IMR-90 (cell line): ENCODE measurements at regions not wholly inside any gene's neighbourhood (a gene's known extent, or its start where the extent isn't known, plus 50 kb on each side); places are given as distances from the start of the nearest gene placed in this dataset.

Experiments
- ATAC-seq: fragments of 200-7000 bp; cut with Tn5 transposase; 2 replicates; pipeline ENCODE4 v1.9.1; 2020; ENCODE audit warnings: low read depth, mild to moderate bottlenecking, moderate library complexity
- BruUV-seq: library from RNA; stranded (reverse); fragments of 400-500 nt; replicated peaks from 2 replicates; lab custom pipeline; 2021; lab: Mats Ljungman, UMichigan
- CTCF ChIA-PET: fragments of 300-600 bp; formaldehyde crosslinking; extraction: SDS; loops from one replicate; lab custom pipeline; 2021; ENCODE audit warnings: antibody characterized with exemption; lab: Yijun Ruan, JAX
- POLR2A ChIA-PET: fragments of 300-600 bp; sonication (Branson Sonifier 250); formaldehyde crosslinking; loops from one replicate; lab custom pipeline; 2022; ENCODE audit warnings: antibody characterized with exemption; ENCODE audit not compliant: unreplicated experiment; lab: Charles Lee
- DNase-seq: peaks from one replicate; pipeline ENCODE4 v3.0.0; 2013
- H2AFZ ChIP-seq: replicated peaks from 2 replicates; pipeline ENCODE3; 2013; ENCODE audit warnings: low read length, mild to moderate bottlenecking; ENCODE audit not compliant: poor library complexity
- H2AK5ac ChIP-seq: 2 replicates; pipeline ENCODE4 v1.6.1; 2013; ENCODE audit warnings: low read depth, low read length, inconsistent platforms
- H2AK9ac ChIP-seq: replicated peaks from 2 replicates; pipeline ENCODE3; 2013; ENCODE audit warnings: mild to moderate bottlenecking, low read depth, low read length, moderate library complexity; ENCODE audit not compliant: poor library complexity
- H2BK120ac ChIP-seq: 2 replicates; pipeline ENCODE4 v1.6.1; 2013; ENCODE audit warnings: low read depth, low read length, inconsistent platforms
- H2BK15ac ChIP-seq: 3 replicates; pipeline ENCODE4 v1.6.1; 2013; ENCODE audit warnings: low read depth, low read length, inconsistent platforms
- H2BK20ac ChIP-seq: 2 replicates; pipeline ENCODE4 v1.6.1; 2013; ENCODE audit warnings: low read depth, mild to moderate bottlenecking, inconsistent platforms, low read length, moderate library complexity
- H2BK5ac ChIP-seq: 2 replicates; pipeline ENCODE4 v1.6.1; 2013; ENCODE audit warnings: mild to moderate bottlenecking, low read depth, low read length, inconsistent platforms; ENCODE audit not compliant: poor library complexity, severe bottlenecking
- H3K14ac ChIP-seq: replicated peaks from 2 replicates; pipeline ENCODE4 v1.6.1; 2013; ENCODE audit warnings: low read depth, low read length, inconsistent platforms
- H3K18ac ChIP-seq: 2 replicates; pipeline ENCODE4 v1.6.1; 2013; ENCODE audit warnings: low read depth, low read length, control low read depth
- H3K23ac ChIP-seq: 2 replicates; pipeline ENCODE4 v1.6.1; 2013; ENCODE audit warnings: low read depth, low read length, inconsistent platforms
- H3K27ac ChIP-seq: 2 replicates; pipeline ENCODE4 v1.5.1; 2013; ENCODE audit warnings: mild to moderate bottlenecking, control low read depth, low read length; ENCODE audit not compliant: insufficient read depth
- H3K27me3 ChIP-seq: 2 replicates; pipeline ENCODE4 v1.6.1; 2013; ENCODE audit warnings: low read length; ENCODE audit not compliant: control insufficient read depth, insufficient read depth
- H3K36me3 ChIP-seq: 2 replicates; pipeline ENCODE4 v1.6.1; 2013; ENCODE audit warnings: low read length, mixed read lengths; ENCODE audit not compliant: control insufficient read depth, insufficient read depth
- H3K4ac ChIP-seq: 2 replicates; pipeline ENCODE4 v1.6.1; 2013; ENCODE audit warnings: low read depth, low read length, inconsistent platforms
- H3K4me1 ChIP-seq: 2 replicates; pipeline ENCODE4 v1.6.1; 2013; ENCODE audit warnings: low read length, mixed read lengths; ENCODE audit not compliant: control insufficient read depth, insufficient read depth
- H3K4me2 ChIP-seq: 2 replicates; pipeline ENCODE4 v1.6.1; 2013; ENCODE audit warnings: low read depth, mild to moderate bottlenecking, control low read depth, low read length, moderate library complexity
- H3K4me3 ChIP-seq: 2 replicates; pipeline ENCODE4 v1.5.1; 2013; ENCODE audit warnings: low read depth, mild to moderate bottlenecking, control low read depth, low read length, moderate library complexity; ENCODE audit not compliant: insufficient read depth
- H3K56ac ChIP-seq: 2 replicates; pipeline ENCODE4 v1.6.1; 2013; ENCODE audit warnings: low read length, inconsistent platforms; ENCODE audit not compliant: insufficient read depth; ENCODE audit errors: extremely low read depth
- H3K79me1 ChIP-seq, 2 experiments: 2 replicates each; pipeline ENCODE4 v1.6.1; 2013; ENCODE audit warnings: low read length in 2 of 2, inconsistent platforms in 1 of 2, low read depth in 1 of 2
- H3K9ac ChIP-seq: 2 replicates; pipeline ENCODE4 v1.6.1; 2013; ENCODE audit warnings: low read depth, low read length, control low read depth
- H3K9me1 ChIP-seq: 2 replicates; pipeline ENCODE4 v1.6.1; 2013; ENCODE audit warnings: low read length, inconsistent platforms; ENCODE audit not compliant: insufficient read depth
- H3K9me3 ChIP-seq: 2 replicates; pipeline ENCODE4 v1.6.1; 2013; ENCODE audit warnings: low read length; ENCODE audit not compliant: control insufficient read depth, insufficient read depth
- H4K20me1 ChIP-seq: 2 replicates; pipeline ENCODE4 v1.6.1; 2013; ENCODE audit warnings: low read length, inconsistent platforms; ENCODE audit not compliant: insufficient read depth
- H4K5ac ChIP-seq: 2 replicates; pipeline ENCODE4 v1.6.1; 2013; ENCODE audit warnings: mild to moderate bottlenecking, low read depth, low read length, control low read depth
- H4K8ac ChIP-seq, 2 experiments: 2 replicates each; pipeline ENCODE4 v1.6.1; 2013; ENCODE audit warnings: low read depth in 2 of 2, low read length in 2 of 2, control low read depth in 1 of 2, inconsistent platforms in 1 of 2
- H4K91ac ChIP-seq: 2 replicates; pipeline ENCODE4 v1.6.1; 2013; ENCODE audit warnings: low read depth, low read length, inconsistent platforms; ENCODE audit not compliant: insufficient read depth
- BHLHE40 ChIP-seq: fragments of 150-350 bp; IDR thresholded peaks from 2 replicates; pipeline ENCODE4 v1.6.1; 2016; ENCODE audit warnings: mild to moderate bottlenecking, low read depth, low read length
- CEBPB ChIP-seq: IDR thresholded peaks from 2 replicates; pipeline ENCODE4 v1.6.1; 2012; ENCODE audit warnings: low read depth, low read length, improper control_type of control experiment
- FOS ChIP-seq: fragments of 150-350 bp; IDR thresholded peaks from 2 replicates; pipeline ENCODE4 v1.6.1; 2016; ENCODE audit warnings: low read depth, low read length
- MAFK ChIP-seq: IDR thresholded peaks from 2 replicates; pipeline ENCODE4 v1.6.1; 2012; ENCODE audit warnings: low read depth, low read length, improper control_type of control experiment
- MAZ ChIP-seq: IDR thresholded peaks from 2 replicates; pipeline ENCODE4 v1.6.1; 2012; ENCODE audit warnings: low read depth, mild to moderate bottlenecking, low read length, improper control_type of control experiment, moderate library complexity, borderline replicate concordance
- MXI1 ChIP-seq: IDR thresholded peaks from 2 replicates; pipeline ENCODE4 v1.6.1; 2012; ENCODE audit warnings: low read depth, mild to moderate bottlenecking, low read length, moderate library complexity, borderline replicate concordance
- POLR2A ChIP-seq: IDR thresholded peaks from 2 replicates; pipeline ENCODE4 v1.6.1; 2012; ENCODE audit warnings: mild to moderate bottlenecking, low read depth, low read length
- RAD21 ChIP-seq: IDR thresholded peaks from 2 replicates; pipeline ENCODE4 v1.6.1; 2012; ENCODE audit warnings: low read length, improper control_type of control experiment
- RCOR1 ChIP-seq: IDR thresholded peaks from 2 replicates; pipeline ENCODE4 v1.6.1; 2012; ENCODE audit warnings: mild to moderate bottlenecking, low read length, improper control_type of control experiment; ENCODE audit not compliant: insufficient replicate concordance
- SMC3 ChIP-seq: fragments of 150-350 bp; IDR thresholded peaks from 2 replicates; pipeline ENCODE4 v1.6.1; 2016; ENCODE audit warnings: low read depth, mild to moderate bottlenecking, antibody characterized with exemption, low read length, moderate library complexity
- WGBS, 2 experiments: methylation state at CpG; one replicate each; pipeline versions ENCODE4 v1.1.5 to v1.1.7; 2013; ENCODE audit warnings: missing lambda C conversion rate in 2 of 2; ENCODE audit not compliant: insufficient read length in 1 of 2; ENCODE audit errors: extremely low coverage in 2 of 2; 5-methylcytosine and 5-hydroxymethylcytosine counted together
- dilution Hi-C: fragments of 300-500 bp; cut with HindIII; formaldehyde crosslinking; loops from one replicate; pipeline ENCODE4 v1.14.3; 2018; ENCODE audit warnings: low sequenced_read_pairs; ENCODE audit not compliant: unreplicated experiment
- in situ Hi-C: fragments of 300-500 bp; cut with MboI; formaldehyde crosslinking; loops from 3 replicates; pipeline ENCODE4 v1.14.3; 2019; ENCODE audit warnings: low sequenced_read_pairs, inconsistent platforms, mixed read lengths
- intact Hi-C: fragments of 100-400 bp; cut with micrococcal nuclease; formaldehyde crosslinking; loops from 2 replicates; pipeline ENCODE4 v1.10.0; 2022
- TF ChIP-seq, protein P1 (sequence below): fragments of 150-350 bp; IDR thresholded peaks from 2 replicates; pipeline ENCODE4 v1.6.1; 2017; ENCODE audit warnings: mild to moderate bottlenecking, antibody characterized with exemption, low read length, low read depth
- TF ChIP-seq, protein P2 (sequence below): conservative IDR thresholded peaks from 2 replicates; pipeline ENCODE4 v1.5.1; 2012; ENCODE audit warnings: mild to moderate bottlenecking, low read depth, low read length, improper control_type of control experiment
- TF ChIP-seq, protein P3 (sequence below): fragments of 150-350 bp; IDR thresholded peaks from 2 replicates; pipeline ENCODE4 v1.6.1; 2016; ENCODE audit warnings: low read depth, mild to moderate bottlenecking, low read length, moderate library complexity, borderline replicate concordance

DNA sequence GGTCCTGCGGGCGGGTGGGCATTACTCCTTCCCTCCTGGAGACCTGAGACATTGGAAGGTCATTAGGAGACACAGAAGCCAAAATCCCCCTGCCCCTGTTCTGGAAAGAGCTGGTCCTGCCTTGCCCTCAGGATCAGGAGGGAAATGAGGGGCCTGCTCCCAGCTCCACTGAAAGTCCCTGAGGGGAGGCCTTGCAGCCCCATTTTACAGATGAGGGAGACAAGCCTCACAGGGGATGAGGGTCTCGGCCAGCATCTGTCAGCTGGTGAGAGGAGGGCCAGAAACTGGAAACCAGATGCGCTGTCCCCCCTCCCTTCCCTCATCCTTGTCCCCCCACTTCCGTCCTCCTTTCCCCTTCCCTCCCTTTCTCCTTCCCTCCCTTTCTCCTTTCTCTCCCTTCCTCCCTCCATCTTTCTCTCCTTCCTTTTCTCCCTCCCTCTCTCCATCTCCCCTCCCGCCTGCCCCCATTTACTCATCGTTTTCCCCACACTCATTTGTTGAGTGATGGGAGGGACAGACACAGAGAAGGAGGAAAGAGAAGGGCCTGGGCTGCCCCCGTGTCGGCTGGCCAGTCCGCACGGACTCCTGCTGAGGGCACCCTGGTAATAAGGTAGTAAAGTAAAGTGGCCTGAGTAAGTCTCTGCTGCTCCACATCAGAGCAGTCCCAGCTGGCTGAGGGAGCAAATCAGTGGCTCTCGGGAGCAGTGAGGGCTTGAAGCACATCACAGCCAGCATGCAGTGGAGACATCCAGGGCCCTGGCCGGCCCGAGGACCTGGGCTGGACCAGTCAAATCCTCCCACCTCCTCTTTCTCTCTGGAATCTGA lies 112.4 kb upstream of the ALDH1A3 start (continued):
- TF ChIP-seq MXI1, result no peak

DNA sequence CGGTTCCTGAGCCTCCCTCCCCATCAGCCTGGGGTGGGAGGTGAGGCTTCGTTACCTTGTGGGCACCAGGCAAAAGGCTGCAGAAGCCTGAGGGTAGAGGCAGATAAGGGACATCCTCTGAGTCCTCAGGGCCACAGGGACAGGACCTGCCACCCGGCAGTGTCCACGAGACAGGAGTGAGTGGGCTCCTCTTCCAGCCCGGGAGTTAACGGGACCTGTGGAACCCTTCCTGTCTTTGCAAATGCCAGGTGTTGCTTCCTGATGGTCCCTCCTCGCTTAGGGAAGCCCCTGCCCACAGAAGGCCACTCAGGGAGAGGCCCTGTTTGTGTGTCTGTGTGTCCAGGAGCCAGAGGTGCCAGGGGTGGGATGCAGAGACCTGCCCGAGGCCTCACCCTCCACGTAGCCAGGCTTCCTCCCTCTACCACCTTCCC lies 111.1 kb upstream of the ALDH1A3 start:
- no peak for DNase-seq
- no peak overlapping the region for H3K27ac ChIP-seq
- H3K4me2 ChIP-seq, result no peak overlapping the region
- H3K9me3 ChIP-seq, result no peaks in the 10 kb centered on the region
- H3K4ac ChIP-seq, result no peak overlapping the region
- no peak overlapping the region for H3K14ac ChIP-seq
- no peak overlapping the region for H4K8ac ChIP-seq
- H3K36me3 ChIP-seq, result no peaks in the 10 kb centered on the region
- no peaks in the 10 kb centered on the region for H3K9me1 ChIP-seq
- no peak overlapping the region for H2AK5ac ChIP-seq
- 70% methylated on average over 2 of the region's 9 CpGs; no CpG with 5 or more reads in 1 of the 2 experiments for WGBS, 2 experiments
- ChIA-PET CTCF (no interaction called here), POLR2A (no interaction called here)
- intact Hi-C loops, result no loop called here
- TF ChIP-seq BHLHE40, result no peak
- no peak for TF ChIP-seq FOS
- TF ChIP-seq, protein P1, sequence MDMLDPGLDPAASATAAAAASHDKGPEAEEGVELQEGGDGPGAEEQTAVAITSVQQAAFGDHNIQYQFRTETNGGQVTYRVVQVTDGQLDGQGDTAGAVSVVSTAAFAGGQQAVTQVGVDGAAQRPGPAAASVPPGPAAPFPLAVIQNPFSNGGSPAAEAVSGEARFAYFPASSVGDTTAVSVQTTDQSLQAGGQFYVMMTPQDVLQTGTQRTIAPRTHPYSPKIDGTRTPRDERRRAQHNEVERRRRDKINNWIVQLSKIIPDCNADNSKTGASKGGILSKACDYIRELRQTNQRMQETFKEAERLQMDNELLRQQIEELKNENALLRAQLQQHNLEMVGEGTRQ, result no peak
- no peak for TF ChIP-seq POLR2A
- TF ChIP-seq RCOR1, result no peak
- TF ChIP-seq MAZ, result no peak
- no peak for TF ChIP-seq MAFK
- no peak for TF ChIP-seq SMC3
- no peak for TF ChIP-seq MXI1
- TF ChIP-seq, protein P2, sequence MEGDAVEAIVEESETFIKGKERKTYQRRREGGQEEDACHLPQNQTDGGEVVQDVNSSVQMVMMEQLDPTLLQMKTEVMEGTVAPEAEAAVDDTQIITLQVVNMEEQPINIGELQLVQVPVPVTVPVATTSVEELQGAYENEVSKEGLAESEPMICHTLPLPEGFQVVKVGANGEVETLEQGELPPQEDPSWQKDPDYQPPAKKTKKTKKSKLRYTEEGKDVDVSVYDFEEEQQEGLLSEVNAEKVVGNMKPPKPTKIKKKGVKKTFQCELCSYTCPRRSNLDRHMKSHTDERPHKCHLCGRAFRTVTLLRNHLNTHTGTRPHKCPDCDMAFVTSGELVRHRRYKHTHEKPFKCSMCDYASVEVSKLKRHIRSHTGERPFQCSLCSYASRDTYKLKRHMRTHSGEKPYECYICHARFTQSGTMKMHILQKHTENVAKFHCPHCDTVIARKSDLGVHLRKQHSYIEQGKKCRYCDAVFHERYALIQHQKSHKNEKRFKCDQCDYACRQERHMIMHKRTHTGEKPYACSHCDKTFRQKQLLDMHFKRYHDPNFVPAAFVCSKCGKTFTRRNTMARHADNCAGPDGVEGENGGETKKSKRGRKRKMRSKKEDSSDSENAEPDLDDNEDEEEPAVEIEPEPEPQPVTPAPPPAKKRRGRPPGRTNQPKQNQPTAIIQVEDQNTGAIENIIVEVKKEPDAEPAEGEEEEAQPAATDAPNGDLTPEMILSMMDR, result no peak
- TF ChIP-seq RAD21, result no peak
- TF ChIP-seq, protein P3, sequence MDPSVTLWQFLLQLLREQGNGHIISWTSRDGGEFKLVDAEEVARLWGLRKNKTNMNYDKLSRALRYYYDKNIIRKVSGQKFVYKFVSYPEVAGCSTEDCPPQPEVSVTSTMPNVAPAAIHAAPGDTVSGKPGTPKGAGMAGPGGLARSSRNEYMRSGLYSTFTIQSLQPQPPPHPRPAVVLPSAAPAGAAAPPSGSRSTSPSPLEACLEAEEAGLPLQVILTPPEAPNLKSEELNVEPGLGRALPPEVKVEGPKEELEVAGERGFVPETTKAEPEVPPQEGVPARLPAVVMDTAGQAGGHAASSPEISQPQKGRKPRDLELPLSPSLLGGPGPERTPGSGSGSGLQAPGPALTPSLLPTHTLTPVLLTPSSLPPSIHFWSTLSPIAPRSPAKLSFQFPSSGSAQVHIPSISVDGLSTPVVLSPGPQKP, result no peak
- no peak for TF ChIP-seq CEBPB
- no peak overlapping the region for H2AFZ ChIP-seq
- dilution Hi-C loops, result no loop called here
- no peak overlapping the region for H3K9ac ChIP-seq
- H2BK15ac ChIP-seq, result no peak overlapping the region
- H2BK120ac ChIP-seq, result no peak overlapping the region
- in situ Hi-C loops, result no loop called here
- H2AK9ac ChIP-seq, result peak overlapping the region; percentile 58
- no peak overlapping the region for H2BK20ac ChIP-seq
- H3K27me3 ChIP-seq, result peaks cover 2% of the 10 kb centered on the region; the same call in 1 of the 2 replicates
- no peak overlapping the region for H4K5ac ChIP-seq
- no peak overlapping the region for H4K91ac ChIP-seq
- BruUV-seq, result no TSS peak
- no peaks in the 10 kb centered on the region for H4K20me1 ChIP-seq
- H2BK5ac ChIP-seq, result no peak overlapping the region
- H3K4me1 ChIP-seq, result peaks cover 5% of the 10 kb centered on the region
- H3K79me1 ChIP-seq, result no peaks in the 10 kb centered on the region
- H3K4me3 ChIP-seq, result no peak overlapping the region
- H3K56ac ChIP-seq, result no peak overlapping the region
- ATAC-seq, result no peak
- H3K18ac ChIP-seq, result no peak overlapping the region
- no peak overlapping the region; the same call in 1 of the 2 replicates for H3K23ac ChIP-seq
